Muscle of leg (tissue), 3 donors: ENCODE measurements at regions not wholly inside any gene's neighbourhood (a gene's known extent, or its start where the extent isn't known, plus 50 kb on each side); places are given as distances from the start of the nearest gene placed in this dataset.

Experiments
- DNase-seq: peaks from one replicate; pipeline ENCODE4 v3.0.0; 2013
- H3K27ac ChIP-seq: one replicate; pipeline ENCODE4 v1.5.1; 2013; ENCODE audit warnings: mild to moderate bottlenecking, low read length, control low read depth
- H3K27me3 ChIP-seq: one replicate; pipeline ENCODE4 v1.6.1; 2013; ENCODE audit warnings: low read length; ENCODE audit not compliant: control insufficient read depth, insufficient read depth
- H3K36me3 ChIP-seq: one replicate; pipeline ENCODE4 v1.6.1; 2013; ENCODE audit warnings: low read length; ENCODE audit not compliant: control insufficient read depth, insufficient read depth
- H3K4me1 ChIP-seq: one replicate; pipeline ENCODE4 v1.6.1; 2013; ENCODE audit warnings: low read length; ENCODE audit not compliant: control insufficient read depth, insufficient read depth
- H3K4me3 ChIP-seq: one replicate; pipeline ENCODE4 v1.5.1; 2013; ENCODE audit warnings: low read length, control low read depth
- H3K9me3 ChIP-seq: replicated peaks from 2 replicates; pipeline ENCODE4 v1.6.1; 2013; ENCODE audit warnings: low read depth, low read length; ENCODE audit not compliant: control insufficient read depth
- WGBS: methylation state at CpG from one replicate; pipeline ENCODE4 v1.1.5; 2013; ENCODE audit warnings: missing lambda C conversion rate; ENCODE audit not compliant: insufficient coverage; 5-methylcytosine and 5-hydroxymethylcytosine counted together

DNA sequence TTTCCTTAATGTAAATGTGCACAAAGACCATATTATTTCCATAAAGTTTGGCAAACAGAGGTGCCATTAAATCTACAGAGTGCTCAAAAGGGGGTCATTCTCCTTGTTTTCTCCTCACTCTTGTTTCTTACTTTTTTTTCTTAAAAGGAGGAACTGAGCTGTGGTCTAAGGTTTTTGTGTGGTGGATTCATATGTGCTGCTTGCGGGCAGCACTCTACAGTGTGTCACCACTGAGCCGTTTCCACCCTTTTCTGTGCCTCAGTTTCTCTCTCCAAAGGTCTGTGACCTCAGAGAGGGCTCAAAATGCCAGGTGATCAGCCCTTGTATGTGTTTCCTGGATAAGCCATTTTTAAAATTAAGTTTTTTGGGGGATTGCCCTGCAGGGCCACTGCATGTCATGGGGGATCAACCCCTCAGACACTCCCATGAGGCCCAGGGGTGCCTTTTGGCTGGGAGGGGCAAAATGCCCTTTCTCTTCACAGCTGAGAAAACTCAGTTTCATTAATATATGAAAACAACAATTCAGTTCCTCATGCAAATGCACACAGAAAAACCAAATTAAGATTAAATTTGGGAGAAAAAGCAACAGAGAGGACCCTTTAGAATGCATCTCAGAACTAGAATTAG, 56.9 kb upstream of the VOPP1 start:
- DNase-seq: no peak
- H3K4me1 ChIP-seq: no peaks in the 10 kb centered on the region
- no peak overlapping the region for H3K27ac ChIP-seq
- 38% methylated on average over 2 of the region's 2 CpGs for WGBS
- H3K27me3 ChIP-seq: no peaks in the 10 kb centered on the region
- H3K36me3 ChIP-seq: no peaks in the 10 kb centered on the region
- H3K9me3 ChIP-seq: no peaks in the 10 kb centered on the region
- H3K4me3 ChIP-seq: no peak overlapping the region

DNA sequence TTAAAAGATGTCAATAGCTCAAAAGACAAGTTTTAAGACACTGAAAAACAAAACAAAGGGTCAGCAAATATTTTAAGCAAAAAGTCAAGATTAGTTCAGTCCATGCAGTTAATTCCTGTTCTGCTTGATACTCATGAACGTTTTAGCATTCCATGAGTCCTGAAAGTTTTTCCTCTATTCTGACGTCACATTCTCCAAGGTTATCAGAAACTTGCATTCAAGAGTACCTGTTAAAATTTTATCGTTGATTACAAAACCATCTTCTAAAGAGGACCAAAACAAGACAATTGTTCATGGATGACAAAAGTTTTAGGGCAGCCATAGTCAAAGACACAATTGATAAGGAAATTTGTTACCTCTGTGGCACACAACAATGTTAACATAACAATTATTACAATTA, 52.5 kb upstream of the VOPP1 start:
- Histone ChIP-seq H3K27ac (no peak overlapping the region), H3K4me1 (no peaks in the 10 kb centered on the region), H3K36me3 (no peaks in the 10 kb centered on the region), H3K9me3 (no peaks in the 10 kb centered on the region), H3K27me3 (no peaks in the 10 kb centered on the region), H3K4me3 (no peak overlapping the region)
- no peak for DNase-seq
- no CpG with 5 or more reads among the region's 3 CpGs for WGBS

GRCh38 chr7:55623617-55624016, 51.3 kb upstream of the VOPP1 start:
- 96% methylated on average over 4 of the region's 8 CpGs for WGBS
- no peak for DNase-seq
- peaks cover 2% of the 10 kb centered on the region for H3K9me3 ChIP-seq
- no peaks in the 10 kb centered on the region for H3K27me3 ChIP-seq
- H3K4me1 ChIP-seq: no peaks in the 10 kb centered on the region
- H3K36me3 ChIP-seq: no peaks in the 10 kb centered on the region
- H3K4me3 ChIP-seq: no peak overlapping the region
- H3K27ac ChIP-seq: no peak overlapping the region

DNA sequence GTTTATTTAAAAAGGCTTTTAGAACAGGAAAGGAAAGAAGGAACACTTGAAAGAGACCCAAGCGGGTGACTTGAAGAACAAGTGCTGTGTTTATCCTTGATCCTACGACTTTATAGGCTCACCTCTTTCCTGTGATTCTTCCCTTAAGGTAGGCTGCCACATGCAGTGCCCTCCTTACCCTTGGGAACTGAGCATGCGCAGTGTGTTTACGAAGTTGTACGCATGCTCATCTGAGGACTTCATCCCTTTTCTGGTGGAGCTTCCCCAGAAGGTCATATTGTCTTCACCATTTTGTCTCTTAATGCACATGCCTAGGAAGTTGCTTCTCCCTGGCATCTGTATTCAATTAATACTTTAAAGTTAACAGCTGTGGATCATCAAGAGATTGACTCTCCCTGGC, 49.9 kb upstream of the VOPP1 start:
- Histone ChIP-seq H3K9me3 (peaks cover 2% of the 10 kb centered on the region), H3K36me3 (no peaks in the 10 kb centered on the region), H3K4me1 (no peaks in the 10 kb centered on the region), H3K27ac (no peak overlapping the region), H3K4me3 (no peak overlapping the region), H3K27me3 (no peaks in the 10 kb centered on the region)
- DNase-seq: no peak
- WGBS: 85% methylated on average over 5 of the region's 5 CpGs
